Lower leg skin (tissue), 4 donors: ENCODE measurements at regions not wholly inside any gene's neighbourhood (a gene's known extent, or its start where the extent isn't known, plus 50 kb on each side); places are given as distances from the start of the nearest gene placed in this dataset.

Experiments
- DNase-seq, 2 donors: peaks; one replicate each; pipeline ENCODE4 v3.0.0-alpha.2; 2019; ENCODE audit warnings: low spot score in 2 of 2
- H3K4me3 ChIP-seq: fragments of 200-600 bp; sonication (generic); 2 replicates; pipeline ENCODE4 v1.5.1; 2017; ENCODE audit warnings: mild to moderate bottlenecking, low read depth; ENCODE audit not compliant: poor library complexity, severe bottlenecking
- POLR2A ChIP-seq, 2 donors: fragments of 450-650 bp; IDR thresholded peaks; one replicate each; pipeline ENCODE4 v1.6.1; 2016 to 2017; ENCODE audit warnings: antibody characterized with exemption in 2 of 2, mild to moderate bottlenecking in 1 of 2, moderate library complexity in 1 of 2
- WGBS, 2 donors: methylation state at CpG; one replicate each; pipeline ENCODE4 v1.1.5; 2018; 5-methylcytosine and 5-hydroxymethylcytosine counted together
- intact Hi-C: fragments of 100-400 bp; cut with DNase I; formaldehyde crosslinking; loops from one replicate; pipeline ENCODE4 v1.15.0; 2023; ENCODE audit warnings: low total_unique reads
- TF ChIP-seq, protein P1 (sequence below), 3 donors: fragments of 450-650 bp; IDR thresholded peaks; one replicate each; pipeline ENCODE4 v1.5.1; 2016; ENCODE audit warnings: antibody characterized with exemption in 3 of 3, mild to moderate bottlenecking in 3 of 3, moderate library complexity in 2 of 3

- TF ChIP-seq POLR2A (IDR thresholded peaks at IDR 0.05): no peak
- TF ChIP-seq, protein P1, sequence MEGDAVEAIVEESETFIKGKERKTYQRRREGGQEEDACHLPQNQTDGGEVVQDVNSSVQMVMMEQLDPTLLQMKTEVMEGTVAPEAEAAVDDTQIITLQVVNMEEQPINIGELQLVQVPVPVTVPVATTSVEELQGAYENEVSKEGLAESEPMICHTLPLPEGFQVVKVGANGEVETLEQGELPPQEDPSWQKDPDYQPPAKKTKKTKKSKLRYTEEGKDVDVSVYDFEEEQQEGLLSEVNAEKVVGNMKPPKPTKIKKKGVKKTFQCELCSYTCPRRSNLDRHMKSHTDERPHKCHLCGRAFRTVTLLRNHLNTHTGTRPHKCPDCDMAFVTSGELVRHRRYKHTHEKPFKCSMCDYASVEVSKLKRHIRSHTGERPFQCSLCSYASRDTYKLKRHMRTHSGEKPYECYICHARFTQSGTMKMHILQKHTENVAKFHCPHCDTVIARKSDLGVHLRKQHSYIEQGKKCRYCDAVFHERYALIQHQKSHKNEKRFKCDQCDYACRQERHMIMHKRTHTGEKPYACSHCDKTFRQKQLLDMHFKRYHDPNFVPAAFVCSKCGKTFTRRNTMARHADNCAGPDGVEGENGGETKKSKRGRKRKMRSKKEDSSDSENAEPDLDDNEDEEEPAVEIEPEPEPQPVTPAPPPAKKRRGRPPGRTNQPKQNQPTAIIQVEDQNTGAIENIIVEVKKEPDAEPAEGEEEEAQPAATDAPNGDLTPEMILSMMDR (IDR thresholded peaks at IDR 0.05): no peak
- WGBS, 2 donors: 80 to 94% methylated on average over 10 to 15 of the region's 15 CpGs
- DNase-seq: no peak
- intact Hi-C loops: no loop called here
- H3K4me3 ChIP-seq: no peak overlapping the region
Measured at GRCh38 chr22:48675141-48675829, 1152.4 kb downstream of the BRD1 start.

- TF ChIP-seq, protein P1 (IDR thresholded peaks at IDR 0.05): no peak
- TF ChIP-seq POLR2A (IDR thresholded peaks at IDR 0.05): no peak
- WGBS, 2 donors: 84 to 89% methylated on average over 24 of the region's 24 CpGs
- intact Hi-C loops: no loop called here
- no peak for DNase-seq
- no peak overlapping the region for H3K4me3 ChIP-seq
Measured at GRCh38 chr22:48673806-48674500, 1153.7 kb downstream of the BRD1 start.

- WGBS, 2 donors: 88 to 90% methylated on average over 3 of the region's 3 CpGs
- intact Hi-C loops: no loop called here
- no peak for DNase-seq
- H3K4me3 ChIP-seq: no peak overlapping the region
- TF ChIP-seq, protein P1 (IDR thresholded peaks at IDR 0.05): no peak
- no peak for TF ChIP-seq POLR2A (IDR thresholded peaks at IDR 0.05)
Measured at GRCh38 chr22:48672387-48672786, 1155.3 kb downstream of the BRD1 start.

DNA sequence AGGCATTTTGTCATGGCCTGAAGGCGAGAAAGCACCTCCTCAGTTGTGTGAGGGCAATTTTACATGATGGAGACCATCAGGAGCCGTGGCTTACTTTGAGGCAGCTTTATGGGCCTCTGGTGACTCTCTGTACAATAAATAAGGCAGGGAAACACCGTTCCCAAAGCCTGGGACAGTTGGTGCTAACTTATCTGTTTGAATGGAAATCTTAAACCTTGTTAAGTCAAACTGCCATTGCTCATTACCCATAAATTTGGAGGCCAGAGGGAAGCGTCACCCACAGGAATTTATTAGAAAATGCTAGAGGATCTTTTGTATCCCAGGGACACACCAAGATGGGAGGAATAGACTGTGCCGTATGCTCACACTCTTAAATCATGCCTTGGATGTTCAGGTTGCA, 1156.9 kb downstream of the BRD1 start:
- no peak overlapping the region for H3K4me3 ChIP-seq
- TF ChIP-seq, protein P1 (IDR thresholded peaks at IDR 0.05): no peak
- TF ChIP-seq POLR2A (IDR thresholded peaks at IDR 0.05): no peak
- intact Hi-C loops: no loop called here
- no peak for DNase-seq
- 64 to 66% methylated on average over 5 of the region's 5 CpGs for WGBS, 2 donors

- TF ChIP-seq POLR2A (IDR thresholded peaks at IDR 0.05): no peak
- TF ChIP-seq, protein P1 (IDR thresholded peaks at IDR 0.05): no peak
- intact Hi-C loops: no loop called here
- DNase-seq: no peak
- WGBS, 2 donors: 82 to 83% methylated on average over 23 of the region's 23 CpGs
- no peak overlapping the region for H3K4me3 ChIP-seq
Measured at GRCh38 chr22:48669986-48670716, 1157.5 kb downstream of the BRD1 start.
